Liver (tissue), 8 donors: ENCODE measurements at regions not wholly inside any gene's neighbourhood (a gene's known extent, or its start where the extent isn't known, plus 50 kb on each side); places are given as distances from the start of the nearest gene placed in this dataset.

ENCODE experiments used
- DNase-seq: peaks from one replicate; pipeline ENCODE4 v3.0.0-alpha.2; 2017; ENCODE audit warnings: low spot score
- H3K27ac ChIP-seq, 2 donors: one replicate each; pipeline ENCODE4 v1.7.0; 2013; ENCODE audit warnings: inconsistent platforms in 2 of 2, low read length in 2 of 2, control low read depth in 1 of 2, low read depth in 1 of 2, mild to moderate bottlenecking in 1 of 2
- H3K27me3 ChIP-seq, 4 donors: one replicate each; pipeline versions ENCODE4 v1.6.1 to v1.7.0; 2013; ENCODE audit warnings: low read length in 3 of 4, inconsistent platforms in 1 of 4, mild to moderate bottlenecking in 1 of 4, moderate library complexity in 1 of 4; ENCODE audit not compliant: control insufficient read depth in 4 of 4, insufficient read depth in 4 of 4
- H3K36me3 ChIP-seq, 4 donors: one replicate each; pipeline versions ENCODE4 v1.6.1 to v1.7.0; 2013; ENCODE audit warnings: low read length in 3 of 4, mild to moderate bottlenecking in 3 of 4, low read depth in 1 of 4, moderate library complexity in 1 of 4; ENCODE audit not compliant: control insufficient read depth in 4 of 4, insufficient read depth in 3 of 4
- H3K4me1 ChIP-seq, 4 donors: one replicate each; pipeline versions ENCODE4 v1.6.1 to v1.7.0; 2013; ENCODE audit warnings: low read length in 3 of 4, mild to moderate bottlenecking in 3 of 4, moderate library complexity in 1 of 4; ENCODE audit not compliant: control insufficient read depth in 4 of 4, insufficient read depth in 4 of 4
- H3K4me3 ChIP-seq, 3 donors: one replicate each; pipeline versions ENCODE4 v1.6.1 to v1.7.0; 2013; ENCODE audit warnings: low read length in 3 of 3, control low read depth in 1 of 3, low read depth in 1 of 3, mild to moderate bottlenecking in 1 of 3
- H3K9ac ChIP-seq, 2 donors: one replicate each; pipeline ENCODE4 v1.7.0; 2013; ENCODE audit warnings: low read length in 2 of 2, mild to moderate bottlenecking in 2 of 2, moderate library complexity in 2 of 2, control low read depth in 1 of 2, low read depth in 1 of 2
- H3K9me3 ChIP-seq, 4 donors: one replicate each; pipeline versions ENCODE4 v1.6.1 to v1.7.0; 2013; ENCODE audit warnings: low read length in 3 of 4; ENCODE audit not compliant: control insufficient read depth in 4 of 4
- ATF3 ChIP-seq: IDR thresholded peaks from 2 replicates; pipeline ENCODE4 v1.6.1; 2016; ENCODE audit warnings: antibody characterized with exemption
- CTCF ChIP-seq: fragments of 150-350 bp; IDR thresholded peaks from 2 replicates; pipeline ENCODE4 v1.5.1; 2017; ENCODE audit warnings: improper control_type of control experiment, low read depth, low read length; ENCODE audit not compliant: missing input control
- EGR1 ChIP-seq, 2 donors: IDR thresholded peaks; 2 replicates each; pipeline ENCODE4 v1.6.1; 2016 to 2018; ENCODE audit warnings: antibody characterized with exemption in 2 of 2, low read depth in 2 of 2
- FOXA1 ChIP-seq: IDR thresholded peaks from 2 replicates; pipeline ENCODE4 v1.6.1; 2016; ENCODE audit warnings: antibody characterized with exemption
- FOXA2 ChIP-seq: IDR thresholded peaks from 2 replicates; pipeline ENCODE4 v1.6.1; 2016; ENCODE audit warnings: antibody characterized with exemption
- JUND ChIP-seq, 2 donors: IDR thresholded peaks; 2 replicates each; pipeline ENCODE4 v1.6.1; 2016; ENCODE audit warnings: antibody characterized with exemption in 2 of 2
- MAX ChIP-seq: IDR thresholded peaks from 2 replicates; pipeline ENCODE4 v1.6.1; 2016; ENCODE audit warnings: antibody characterized with exemption
- NR2F2 ChIP-seq: IDR thresholded peaks from 2 replicates; pipeline ENCODE4 v1.6.1; 2016; ENCODE audit warnings: antibody characterized with exemption
- RAD21 ChIP-seq, 2 donors: IDR thresholded peaks; 2 replicates each; pipeline ENCODE4 v1.6.1; 2016; ENCODE audit warnings: antibody characterized with exemption in 2 of 2, mild to moderate bottlenecking in 2 of 2
- REST ChIP-seq: IDR thresholded peaks from 2 replicates; pipeline ENCODE4 v1.6.1; 2016; ENCODE audit warnings: antibody characterized with exemption, mild to moderate bottlenecking
- RXRA ChIP-seq, 2 donors: IDR thresholded peaks; 2 replicates each; pipeline ENCODE4 v1.6.1; 2017 to 2018; ENCODE audit warnings: antibody characterized with exemption in 2 of 2, mild to moderate bottlenecking in 1 of 2
- SP1 ChIP-seq: IDR thresholded peaks from 2 replicates; pipeline ENCODE4 v1.6.1; 2018; ENCODE audit warnings: antibody characterized with exemption, mild to moderate bottlenecking
- TAF1 ChIP-seq: conservative IDR thresholded peaks from 2 replicates; pipeline ENCODE4 v1.6.1; 2016; ENCODE audit warnings: antibody characterized with exemption, mild to moderate bottlenecking
- YY1 ChIP-seq: IDR thresholded peaks from 2 replicates; pipeline ENCODE4 v1.6.1; 2016; ENCODE audit warnings: antibody characterized with exemption, mild to moderate bottlenecking
- WGBS: extraction: QIAGEN DNeasy Blood & Tissue Kit; methylation state at CpG from one replicate; pipeline ENCODE4 v1.1.7; 2013; 5-methylcytosine and 5-hydroxymethylcytosine counted together
- donor health status: healthy.
- donor health status: healthy.
- donor health status: healthy.
- donor health status: healthy.
- donor health status: healthy.

GRCh38 chr10:30188556-30189237 lies 129.3 kb upstream of the JCAD start:
- Histone ChIP-seq H3K4me1 (peaks cover 3 to 26% (median 22%) of the 10 kb centered on the region in 4 donors), H3K27ac (peak overlapping the region; percentile 6 to 48), H3K9me3 (no peaks in the 10 kb centered on the region), H3K9ac (no peak overlapping the region), H3K27me3 (no peaks in the 10 kb centered on the region), H3K4me3 (no peak overlapping the region), H3K36me3 (no peaks in the 10 kb centered on the region)
- DNase-seq = no peak
- WGBS = 77% methylated on average over 14 of the region's 14 CpGs
- TF ChIP-seq NR2F2 (no peak), CTCF (no peak)

GRCh38 chr10:30188101-30188500 lies 128.7 kb upstream of the JCAD start:
- Histone ChIP-seq H3K4me1 (peaks cover 3 to 26% (median 22%) of the 10 kb centered on the region in 4 donors), H3K36me3 (no peaks in the 10 kb centered on the region), H3K27me3 (no peaks in the 10 kb centered on the region), H3K9me3 (no peaks in the 10 kb centered on the region), H3K27ac (peak overlapping the region; percentile 32 to 54), H3K4me3 (no peak overlapping the region), H3K9ac (no peak overlapping the region)
- no peak for DNase-seq
- WGBS = 57% methylated on average over 3 of the region's 3 CpGs
- no peak for TF ChIP-seq JUND (IDR thresholded peaks at IDR 0.05)
- peak; percentile 15 for TF ChIP-seq YY1
- no peak for TF ChIP-seq ATF3
- peak; percentile 23 for TF ChIP-seq NR2F2
- TF ChIP-seq RAD21 (IDR thresholded peaks at IDR 0.05) = peak in 1 of 2 donors; percentile 7
- TF ChIP-seq FOXA2 = no peak
- peak; percentile 26 for TF ChIP-seq REST

- Histone ChIP-seq H3K27ac (peak overlapping the region; percentile 54 to 72), H3K4me1 (peaks cover 3 to 26% (median 22%) of the 10 kb centered on the region in 4 donors), H3K9me3 (no peaks in the 10 kb centered on the region), H3K9ac (peak overlapping the region; percentile 20 to 24), H3K27me3 (no peaks in the 10 kb centered on the region), H3K36me3 (no peaks in the 10 kb centered on the region), H3K4me3 (peak overlapping the region; percentile 23 to 37 (median 35))
- no peak for DNase-seq
- WGBS = 61% methylated on average over 5 of the region's 5 CpGs
- TF ChIP-seq SP1 = no peak
- TF ChIP-seq MAX = no peak
- no peak for TF ChIP-seq EGR1 (IDR thresholded peaks at IDR 0.05; ENCODE audit: low read depth in 2 of 2)
- TF ChIP-seq CTCF = no peak
- no peak for TF ChIP-seq NR2F2
- TF ChIP-seq REST = no peak
- no peak for TF ChIP-seq RXRA (IDR thresholded peaks at IDR 0.05)
- TF ChIP-seq TAF1 = no peak
- no peak for TF ChIP-seq FOXA2
- no peak for TF ChIP-seq ATF3
- TF ChIP-seq JUND (IDR thresholded peaks at IDR 0.05) = no peak
- TF ChIP-seq FOXA1 = no peak
Measured at GRCh38 chr10:30187010-30187409, 127.6 kb upstream of the JCAD start.
